HG02885 (cell line): ENCODE measurements at regions not wholly inside any gene's neighbourhood (a gene's known extent, or its start where the extent isn't known, plus 50 kb on each side); places are given as distances from the start of the nearest gene placed in this dataset.
"Not testable (repeated sequence)": the region's sequence is repeated elsewhere in the genome, so short reads cannot be mapped to it uniquely, and the experiment has no call there.

Experiments
- ATAC-seq: cut with Tn5 transposase; IDR thresholded peaks from one replicate; pipeline ENCODE4 v1.9.1; 2021; ENCODE audit warnings: mild to moderate bottlenecking; ENCODE audit not compliant: unreplicated experiment, poor library complexity

- ATAC-seq: no peak
These were observed 99.4 kb downstream of the TMEM215 start for GRCh38 chr9:32882705-32883104.

GRCh38 chr9:32884482-32884881 lies 101.1 kb downstream of the TMEM215 start:
- ATAC-seq: no peak

GRCh38 chr9:32886021-32886420 lies 102.7 kb downstream of the TMEM215 start:
- ATAC-seq: no peak

DNA sequence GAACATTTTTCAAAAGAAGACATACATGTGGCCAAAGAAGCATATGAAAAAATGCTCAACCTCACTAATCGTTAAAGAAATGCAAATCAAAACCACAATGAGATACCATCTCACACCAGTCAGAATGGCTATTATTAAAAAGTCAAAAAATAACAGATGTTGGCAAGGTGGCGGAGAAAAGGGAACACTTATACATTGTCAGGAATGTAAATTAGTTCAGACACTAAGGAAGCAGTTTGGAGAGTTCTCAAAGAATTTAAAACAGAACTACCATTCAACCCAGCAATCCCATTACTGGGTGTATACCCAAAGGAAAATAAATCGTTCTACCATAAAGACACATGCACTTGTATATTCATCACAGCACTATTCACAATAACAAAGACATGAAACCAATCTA lies 106.9 kb downstream of the APTX start:
- ATAC-seq: not testable (repeated sequence)

DNA sequence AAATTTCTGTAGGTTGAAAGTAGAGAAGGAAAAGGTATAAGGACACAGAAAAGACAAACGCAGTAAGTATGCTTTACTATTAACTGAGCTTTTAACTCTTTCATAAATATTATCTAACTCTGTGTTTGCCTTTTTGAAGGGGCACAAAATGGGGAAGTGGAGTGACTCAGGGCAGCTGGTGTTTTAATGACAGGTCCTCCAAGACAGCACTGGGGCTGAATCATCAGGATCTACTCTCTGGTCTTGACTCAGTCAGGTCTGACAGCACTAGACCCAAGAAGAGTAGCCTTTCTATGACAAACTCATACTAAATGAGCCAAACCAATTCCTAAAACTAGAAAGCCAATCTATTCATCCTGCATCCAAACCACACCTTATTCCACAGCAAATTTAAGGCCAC lies 102.2 kb downstream of the APTX start:
- no peak for ATAC-seq

DNA sequence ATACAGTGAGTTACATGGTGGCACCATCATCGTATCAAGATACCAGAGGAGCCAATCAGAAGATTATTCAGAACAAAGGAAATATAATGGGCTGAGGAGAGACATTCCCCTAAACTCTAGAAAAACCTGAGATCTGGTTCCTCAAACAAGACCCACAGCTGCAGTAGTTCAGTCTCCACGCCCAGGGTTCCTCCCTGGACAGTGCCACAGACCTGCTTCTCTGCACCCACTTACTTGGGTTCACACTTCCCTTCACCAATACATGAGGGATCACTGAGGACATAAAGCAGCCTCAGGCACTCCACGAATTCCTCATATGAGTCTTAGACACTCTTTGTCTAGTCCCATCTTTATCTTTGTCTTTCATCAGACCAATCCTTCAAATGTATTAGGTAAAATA lies 101.7 kb downstream of the APTX start:
- ATAC-seq: no peak

- ATAC-seq: peak; percentile 99
These were observed 95.2 kb downstream of the APTX start for GRCh38 chr9:32906213-32906612.

DNA sequence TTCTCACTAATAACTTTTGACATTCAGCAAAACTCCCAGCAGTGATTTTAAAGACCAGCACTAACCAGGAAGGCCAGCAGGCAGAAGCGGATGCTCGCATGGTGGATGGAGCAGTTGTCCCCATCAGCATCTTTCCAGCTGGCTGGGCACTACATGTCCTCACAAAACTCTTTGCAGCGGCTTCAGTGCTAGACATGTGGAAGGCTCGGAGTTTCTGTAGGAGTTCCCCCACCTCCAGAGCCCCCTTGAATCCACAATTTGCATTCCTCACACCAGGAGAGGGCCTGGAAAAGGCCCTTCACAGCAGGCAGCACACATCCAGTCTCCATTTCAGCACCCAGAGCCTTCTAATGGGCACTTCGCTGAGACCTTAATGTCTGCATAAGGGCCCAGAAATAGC lies 85.6 kb downstream of the APTX start:
- no peak for ATAC-seq

DNA sequence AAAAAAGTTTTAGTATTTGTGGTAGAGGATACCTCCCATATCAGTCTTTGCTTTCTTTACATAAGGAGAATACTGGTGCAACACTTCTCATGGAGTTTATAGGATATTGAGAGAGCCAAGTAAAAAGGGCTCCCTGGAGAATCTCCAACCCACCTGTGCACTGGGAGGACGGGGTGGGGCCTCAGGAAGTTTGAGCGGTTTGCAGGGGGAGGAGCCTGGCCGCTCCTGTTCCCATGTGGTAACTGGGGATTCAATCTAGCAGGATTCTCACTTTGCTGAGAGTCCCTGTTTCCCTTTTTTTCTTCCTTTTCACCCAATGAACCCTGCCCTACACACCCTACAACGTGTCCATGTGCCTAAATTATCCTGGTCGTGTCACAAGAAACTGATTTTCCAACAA lies 82.8 kb downstream of the APTX start:
- ATAC-seq: no peak
